T-helper 1 cell treated with Interleukin-12 subunit alpha and Interleukin-12 subunit beta and Interleukin-4 antibody, amounts not matched to agents 30 ng/mL and 1 ng/mL, for 36 hours (primary cell): ENCODE measurements at regions not wholly inside any gene's neighbourhood (a gene's known extent, or its start where the extent isn't known, plus 50 kb on each side); places are given as distances from the start of the nearest gene placed in this dataset.

Experiments used
- intact Hi-C: fragments of 100-400 bp; cut with micrococcal nuclease; formaldehyde crosslinking; loops from one replicate; pipeline ENCODE4 v1.15.1; 2024

DNA sequence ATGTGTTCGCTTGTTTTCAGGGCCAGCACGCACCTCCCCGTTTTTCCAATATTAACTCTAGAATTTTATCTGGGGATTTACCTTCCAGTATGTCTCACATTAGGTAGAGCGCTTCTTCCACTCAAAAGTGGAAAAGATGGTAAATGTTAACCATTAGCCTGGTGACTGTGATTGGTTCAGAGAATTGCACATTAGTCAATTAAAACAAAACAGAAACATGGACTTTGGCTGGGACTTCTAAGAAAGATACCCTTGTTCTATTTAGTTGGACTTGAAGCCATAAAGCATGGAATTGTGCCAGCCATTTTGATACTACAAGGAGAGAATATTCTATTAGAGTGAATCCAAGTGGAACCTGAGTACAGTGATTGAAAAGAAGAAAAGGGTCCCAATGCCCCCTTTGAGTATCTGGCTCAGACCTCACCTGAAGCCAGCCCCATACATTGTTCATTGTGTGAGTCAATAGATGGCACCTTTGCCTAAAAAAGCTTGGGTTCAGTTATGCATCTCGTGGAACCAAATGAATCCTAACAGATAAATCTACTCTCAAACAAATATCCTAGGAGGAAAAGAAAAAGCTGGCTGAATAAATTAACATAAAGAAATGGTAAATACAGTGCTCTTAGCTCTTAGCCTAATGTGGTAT is 354.3 kb downstream of the IRS1 start:
- intact Hi-C loops, result no loop called here

GRCh38 chr2:226443112-226443511 is 356.5 kb downstream of the IRS1 start:
- intact Hi-C loops, result no loop called here

GRCh38 chr2:226440127-226440918 is 359.3 kb downstream of the IRS1 start:
- intact Hi-C loops, result no loop called here

- intact Hi-C loops, result no loop called here
Observed at GRCh38 chr2:226439337-226439736, 360.3 kb downstream of the IRS1 start.

- intact Hi-C loops, result no loop called here
Observed at GRCh38 chr2:226435146-226435545, 364.5 kb downstream of the IRS1 start.

GRCh38 chr2:226434702-226435101 is 364.9 kb downstream of the IRS1 start:
- intact Hi-C loops, result no loop called here

GRCh38 chr2:226431288-226431948 is 368.2 kb downstream of the IRS1 start:
- intact Hi-C loops, result no loop called here

GRCh38 chr2:226429476-226429875 is 370.1 kb downstream of the IRS1 start:
- intact Hi-C loops, result loop anchor here (10.0 kb wide), 3 partner anchors 445 to 1485 kb away; no protein-coding TSS in a partner anchor

- intact Hi-C loops, result loop anchor here (10.0 kb wide), 3 partner anchors 443 to 1483 kb away; no protein-coding TSS in a partner anchor
Observed at GRCh38 chr2:226427538-226428307, 371.9 kb downstream of the IRS1 start.

GRCh38 chr2:226426292-226426736 is 373.3 kb downstream of the IRS1 start:
- intact Hi-C loops, result loop anchor here (10.0 kb wide), 3 partner anchors 442 to 1482 kb away; no protein-coding TSS in a partner anchor

- intact Hi-C loops, result loop anchor here (5.0 to 10.0 kb wide), 4 partner anchors 440 to 1480 kb away; partner anchors contain the start of gene AGFG1
Observed at GRCh38 chr2:226424971-226425370, 374.6 kb downstream of the IRS1 start.

DNA sequence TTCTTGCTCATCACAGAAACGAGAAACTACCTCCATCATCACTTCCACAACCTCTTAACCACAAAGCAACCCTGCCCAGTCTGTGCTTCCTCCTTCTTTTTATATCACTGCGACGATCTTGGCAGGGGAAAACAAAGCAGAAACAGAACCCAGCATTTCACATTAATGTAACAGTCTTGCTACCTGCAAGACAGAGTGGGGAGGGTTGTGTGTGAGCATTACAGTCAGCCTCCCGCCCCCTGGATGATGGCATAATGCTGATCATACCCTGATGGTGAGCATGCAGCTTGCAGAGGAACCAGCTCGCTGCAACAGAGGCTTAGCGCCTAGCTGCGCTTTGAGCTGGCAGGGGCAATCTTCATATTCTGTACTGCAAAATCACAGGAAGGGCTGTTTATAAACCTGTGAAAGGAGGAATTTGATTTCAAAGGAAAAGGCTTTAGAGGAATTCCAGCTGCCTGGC is 376.1 kb downstream of the IRS1 start:
- intact Hi-C loops, result loop anchor here (1.0 to 10.0 kb wide), 9 partner anchors 227 to 1479 kb away; partner anchors contain the start of genes AGFG1 and IRS1

DNA sequence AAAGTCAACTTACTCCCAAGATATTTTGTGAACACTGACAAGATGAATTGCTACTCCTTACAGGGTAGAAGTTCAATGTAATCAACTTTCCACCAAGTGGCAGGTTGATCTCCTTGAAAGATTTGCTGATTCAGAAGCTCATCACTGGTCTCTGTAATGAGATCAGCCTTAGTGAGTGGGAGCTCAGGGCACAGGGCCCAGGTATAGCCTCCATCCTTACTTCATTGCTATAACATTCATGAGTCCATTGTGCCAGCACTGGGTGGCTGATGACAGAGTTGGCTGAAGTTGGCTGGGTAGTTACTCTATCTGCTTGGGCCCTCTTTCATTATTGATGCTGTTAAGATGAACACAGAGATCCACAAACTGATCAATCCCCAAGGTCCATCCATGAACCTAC is 379.0 kb downstream of the IRS1 start:
- intact Hi-C loops, result loop anchor here (5.0 to 10.0 kb wide), 4 partner anchors 436 to 1476 kb away; partner anchors contain the start of gene AGFG1

DNA sequence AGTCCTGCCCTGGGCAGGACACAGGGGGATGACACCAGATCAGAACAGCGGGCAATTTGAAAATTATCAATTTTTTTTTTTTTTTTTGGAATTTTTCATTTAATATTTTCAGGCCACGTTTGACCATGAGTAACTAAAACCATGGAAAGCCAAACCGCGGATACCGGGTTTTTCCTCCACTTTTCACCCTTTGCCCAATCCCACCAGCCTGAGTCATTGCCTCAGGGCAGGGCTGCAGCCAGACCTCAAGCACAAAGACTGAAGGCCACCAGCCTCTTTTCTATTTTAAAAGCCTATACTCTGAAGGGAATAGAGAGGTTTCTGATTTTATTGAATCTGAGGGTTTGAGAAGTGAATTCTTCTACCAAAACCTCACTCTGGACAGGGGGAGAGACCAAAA is 381.1 kb downstream of the IRS1 start:
- intact Hi-C loops, result no loop called here

DNA sequence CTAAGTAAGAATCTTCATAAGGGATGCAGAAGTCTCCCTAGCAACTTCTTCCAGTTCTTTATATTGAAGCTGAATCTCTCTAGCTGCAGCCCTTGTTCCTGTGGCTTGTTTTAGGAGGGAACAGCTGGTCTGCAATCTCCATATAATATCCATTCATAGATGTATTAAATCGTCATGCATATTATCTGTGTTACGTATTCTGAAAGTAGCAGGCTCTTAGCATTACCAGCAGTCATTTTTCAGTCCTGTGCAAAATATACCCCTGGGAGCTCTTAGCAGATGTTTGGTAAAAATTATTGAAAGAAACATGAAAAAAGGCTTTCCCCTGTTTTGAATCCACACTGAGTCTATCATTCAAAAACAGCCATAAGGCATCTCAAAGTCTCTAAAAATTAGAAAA is 385.3 kb downstream of the IRS1 start:
- intact Hi-C loops, result no loop called here

DNA sequence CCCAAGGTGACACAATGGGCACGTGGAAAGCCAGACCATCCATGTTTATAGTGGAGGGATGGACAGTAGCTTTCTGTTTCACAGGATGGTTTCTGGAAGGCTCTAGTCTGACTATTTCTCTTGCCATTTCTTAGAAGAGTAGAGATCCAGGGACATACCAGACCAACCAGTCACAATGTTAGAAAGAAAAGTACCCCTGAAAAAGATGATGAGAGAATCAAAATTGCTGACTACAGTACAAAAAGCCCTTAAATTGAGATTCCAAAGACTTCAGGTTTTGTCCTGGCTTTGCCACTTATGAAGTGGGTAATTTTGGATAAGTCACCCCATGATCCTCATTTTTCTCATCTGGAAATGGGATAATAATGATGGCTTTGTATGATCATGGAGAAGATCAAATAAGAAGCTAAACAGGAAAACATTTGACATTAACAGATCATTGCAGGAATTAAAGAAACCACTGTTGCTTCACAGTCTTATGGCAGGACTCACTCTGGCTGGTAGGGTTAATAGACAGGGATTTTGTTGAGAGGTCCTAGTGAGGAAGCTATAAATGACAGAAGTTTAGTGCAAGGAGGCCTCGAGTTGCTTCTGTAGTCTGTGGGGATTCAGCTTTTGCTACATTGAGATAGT is 386.0 kb downstream of the IRS1 start:
- intact Hi-C loops, result no loop called here

GRCh38 chr2:226411727-226412360 is 387.8 kb downstream of the IRS1 start:
- intact Hi-C loops, result no loop called here

GRCh38 chr2:226411205-226411604 is 388.4 kb downstream of the IRS1 start:
- intact Hi-C loops, result no loop called here

DNA sequence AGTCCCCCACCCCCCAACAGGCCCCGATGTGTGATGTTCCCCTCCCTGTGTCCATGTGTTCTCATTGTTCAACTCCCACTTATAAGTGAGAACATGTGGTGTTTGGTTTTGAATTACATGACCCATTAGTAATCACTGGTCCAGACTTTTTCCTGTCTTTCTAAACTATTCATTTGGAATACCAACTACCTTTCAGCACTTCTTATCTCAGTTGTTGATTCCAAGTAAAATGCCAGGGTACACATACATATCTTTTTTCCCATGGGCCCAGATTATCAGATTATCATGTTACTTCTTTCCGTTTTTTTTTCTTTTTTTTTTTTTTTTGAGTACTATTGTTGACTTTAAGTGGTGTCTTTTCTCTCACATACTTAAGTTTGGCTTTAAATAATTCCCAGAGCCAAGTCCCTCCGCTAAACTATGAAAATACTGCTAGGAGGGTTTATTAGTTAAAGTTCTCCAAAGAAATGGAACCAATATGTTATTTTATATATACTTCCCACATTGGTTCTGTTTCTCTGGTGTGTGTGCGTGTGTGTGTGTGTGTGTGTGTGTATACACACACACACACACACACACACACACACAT is 389.3 kb downstream of the IRS1 start:
- intact Hi-C loops, result no loop called here

GRCh38 chr2:226409134-226409533 is 390.5 kb downstream of the IRS1 start:
- intact Hi-C loops, result no loop called here
